ENCODE measurements at regions not wholly inside any gene's neighbourhood (a gene's known extent, or its start where the extent isn't known, plus 50 kb on each side); places are given as distances from the start of the nearest gene placed in this dataset.

DNA sequence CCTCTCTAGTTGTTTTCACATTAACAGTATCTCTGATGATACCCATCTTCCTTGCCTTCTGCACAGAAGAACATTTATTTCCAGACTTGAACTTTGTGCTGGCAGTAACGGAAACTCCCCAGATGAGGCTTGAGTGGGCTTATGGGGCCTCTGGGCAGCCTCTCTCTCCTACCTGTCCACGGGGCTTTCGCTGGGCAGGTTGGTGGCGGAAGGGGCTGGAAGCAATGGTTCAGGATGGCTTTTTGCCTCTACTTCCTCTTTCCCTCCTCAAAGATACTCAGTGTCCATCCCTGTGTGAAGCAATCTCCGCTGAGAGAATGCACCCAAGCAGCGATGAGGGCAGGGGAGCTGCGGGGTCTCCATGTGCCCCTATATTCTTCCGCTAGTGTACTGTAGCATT, 348.2 kb downstream of the HLX start:
- Histone ChIP-seq H3K9me3 (ENCODE audit: control insufficient read depth, low read length) (peaks cover 40% of the 10 kb centered on the region), H3K27ac (ENCODE audit: low read depth, low read length) (no peak overlapping the region), H3K4me1 (ENCODE audit: control insufficient read depth, insufficient read depth, low read length) (peaks cover 10% of the 10 kb centered on the region), H3K36me3 (ENCODE audit: control insufficient read depth, insufficient read depth, low read length) (no peaks in the 10 kb centered on the region), H3K27me3 (ENCODE audit: control insufficient read depth, insufficient read depth, low read length, poor library complexity, severe bottlenecking) (peaks cover 22% of the 10 kb centered on the region), H3K4me3 (ENCODE audit: low read length) (no peak overlapping the region), H3K9ac (ENCODE audit: extremely low read depth, low read length, poor library complexity, severe bottlenecking) (no peak overlapping the region)
- WGBS, 2 experiments (ENCODE audit: insufficient coverage in 1 of 2, insufficient read length in 1 of 2): 81 to 90% methylated on average over 4 to 8 of the region's 8 CpGs
- no peak for DNase-seq
- TF ChIP-seq, protein P1, sequence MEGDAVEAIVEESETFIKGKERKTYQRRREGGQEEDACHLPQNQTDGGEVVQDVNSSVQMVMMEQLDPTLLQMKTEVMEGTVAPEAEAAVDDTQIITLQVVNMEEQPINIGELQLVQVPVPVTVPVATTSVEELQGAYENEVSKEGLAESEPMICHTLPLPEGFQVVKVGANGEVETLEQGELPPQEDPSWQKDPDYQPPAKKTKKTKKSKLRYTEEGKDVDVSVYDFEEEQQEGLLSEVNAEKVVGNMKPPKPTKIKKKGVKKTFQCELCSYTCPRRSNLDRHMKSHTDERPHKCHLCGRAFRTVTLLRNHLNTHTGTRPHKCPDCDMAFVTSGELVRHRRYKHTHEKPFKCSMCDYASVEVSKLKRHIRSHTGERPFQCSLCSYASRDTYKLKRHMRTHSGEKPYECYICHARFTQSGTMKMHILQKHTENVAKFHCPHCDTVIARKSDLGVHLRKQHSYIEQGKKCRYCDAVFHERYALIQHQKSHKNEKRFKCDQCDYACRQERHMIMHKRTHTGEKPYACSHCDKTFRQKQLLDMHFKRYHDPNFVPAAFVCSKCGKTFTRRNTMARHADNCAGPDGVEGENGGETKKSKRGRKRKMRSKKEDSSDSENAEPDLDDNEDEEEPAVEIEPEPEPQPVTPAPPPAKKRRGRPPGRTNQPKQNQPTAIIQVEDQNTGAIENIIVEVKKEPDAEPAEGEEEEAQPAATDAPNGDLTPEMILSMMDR (conservative IDR thresholded peaks at IDR 0.05): no peak
- peaks cover 4% of the 10 kb centered on the region for H3K36me3 Mint-ChIP-seq (ENCODE audit: low read depth)
- peaks cover 38% of the 10 kb centered on the region for H3K27me3 Mint-ChIP-seq (ENCODE audit: insufficient read depth)
- no peak overlapping the region for H3K4me3 Mint-ChIP-seq
- H3K9me3 Mint-ChIP-seq: peaks cover 30% of the 10 kb centered on the region
- H3K4me1 Mint-ChIP-seq: peaks cover 30% of the 10 kb centered on the region
- no peak overlapping the region for H3K27ac Mint-ChIP-seq

DNA sequence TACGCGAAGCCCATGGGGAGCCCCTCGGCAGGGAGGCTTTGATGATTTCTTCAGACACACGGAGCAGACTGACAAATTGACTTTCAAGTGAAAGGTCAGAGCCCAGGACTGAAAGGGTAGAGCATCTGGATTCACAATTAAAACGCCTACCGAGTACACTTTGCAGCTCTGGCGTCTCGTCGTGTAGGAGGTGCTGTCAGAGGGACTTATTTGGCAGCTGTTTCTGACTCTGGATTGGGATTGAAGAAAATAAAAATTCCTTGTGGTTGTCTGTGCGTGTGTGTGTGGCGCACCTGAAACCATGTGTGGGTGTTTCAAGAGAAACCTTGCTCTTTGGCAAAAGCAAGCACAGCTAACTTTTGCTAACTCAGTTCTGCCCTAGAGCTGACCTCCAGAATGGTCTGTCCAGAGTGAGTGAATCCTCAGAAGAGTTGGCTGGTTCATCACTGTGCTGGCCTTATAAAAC, 348.7 kb downstream of the HLX start:
- Histone ChIP-seq H3K4me3 (ENCODE audit: low read length) (peak overlapping the region; percentile 44), H3K27ac (ENCODE audit: low read depth, low read length) (no peak overlapping the region), H3K36me3 (ENCODE audit: control insufficient read depth, insufficient read depth, low read length) (no peaks in the 10 kb centered on the region), H3K27me3 (ENCODE audit: control insufficient read depth, insufficient read depth, low read length, poor library complexity, severe bottlenecking) (peaks cover 22% of the 10 kb centered on the region), H3K9ac (ENCODE audit: extremely low read depth, low read length, poor library complexity, severe bottlenecking) (no peak overlapping the region), H3K9me3 (ENCODE audit: control insufficient read depth, low read length) (peaks cover 36% of the 10 kb centered on the region), H3K4me1 (ENCODE audit: control insufficient read depth, insufficient read depth, low read length) (peaks cover 10% of the 10 kb centered on the region)
- Mint-ChIP-seq H3K4me1 (peaks cover 30% of the 10 kb centered on the region), H3K4me3 (peak overlapping the region; percentile 13), H3K27me3 (ENCODE audit: insufficient read depth) (peaks cover 36% of the 10 kb centered on the region), H3K9me3 (peaks cover 30% of the 10 kb centered on the region), H3K27ac (no peak overlapping the region), H3K36me3 (ENCODE audit: low read depth) (peaks cover 4% of the 10 kb centered on the region)
- peak; percentile 43 for DNase-seq
- WGBS, 2 experiments (ENCODE audit: insufficient coverage in 1 of 2, insufficient read length in 1 of 2): 54 to 57% methylated on average over 11 of the region's 11 CpGs
- TF ChIP-seq, protein P1 (conservative IDR thresholded peaks at IDR 0.05): no peak

DNA sequence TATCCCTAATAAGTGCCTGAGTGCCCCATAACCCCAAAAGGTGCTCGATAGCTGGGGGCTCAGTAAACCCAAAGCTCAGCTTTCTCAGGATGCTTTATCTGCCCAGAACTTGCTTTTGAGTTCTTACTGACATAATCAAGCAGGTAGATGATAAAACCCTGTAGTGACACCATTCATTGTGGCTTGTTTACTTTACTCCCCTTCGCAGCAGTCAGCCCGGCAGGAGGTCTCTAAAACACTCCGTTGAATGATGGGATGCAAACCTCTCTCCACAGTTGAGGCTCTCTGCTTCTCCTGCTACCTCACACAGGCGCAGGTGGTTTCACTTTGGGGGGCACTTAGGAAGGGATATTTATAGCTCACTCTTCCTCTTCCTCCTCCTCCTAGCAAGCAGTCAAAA, 349.4 kb downstream of the HLX start:
- Mint-ChIP-seq H3K27me3 (ENCODE audit: insufficient read depth) (peaks cover 36% of the 10 kb centered on the region), H3K4me1 (peaks cover 30% of the 10 kb centered on the region), H3K36me3 (ENCODE audit: low read depth) (no peaks in the 10 kb centered on the region), H3K9me3 (peaks cover 27% of the 10 kb centered on the region), H3K4me3 (peak overlapping the region; percentile 13), H3K27ac (no peak overlapping the region)
- Histone ChIP-seq H3K36me3 (ENCODE audit: control insufficient read depth, insufficient read depth, low read length) (no peaks in the 10 kb centered on the region), H3K27me3 (ENCODE audit: control insufficient read depth, insufficient read depth, low read length, poor library complexity, severe bottlenecking) (peaks cover 22% of the 10 kb centered on the region), H3K9ac (ENCODE audit: extremely low read depth, low read length, poor library complexity, severe bottlenecking) (no peak overlapping the region), H3K27ac (ENCODE audit: low read depth, low read length) (no peak overlapping the region), H3K4me3 (ENCODE audit: low read length) (peak overlapping the region; percentile 44), H3K9me3 (ENCODE audit: control insufficient read depth, low read length) (peaks cover 33% of the 10 kb centered on the region), H3K4me1 (ENCODE audit: control insufficient read depth, insufficient read depth, low read length) (peaks cover 10% of the 10 kb centered on the region)
- DNase-seq: peak; percentile 89
- 5 to 16% methylated on average over 3 to 4 of the region's 5 CpGs for WGBS, 2 experiments (ENCODE audit: insufficient coverage in 1 of 2, insufficient read length in 1 of 2)
- TF ChIP-seq, protein P1 (conservative IDR thresholded peaks at IDR 0.05): no peak
